ENCODE measurements at regions not wholly inside any gene's neighbourhood (a gene's known extent, or its start where the extent isn't known, plus 50 kb on each side); places are given as distances from the start of the nearest gene placed in this dataset.

GRCh38 chr2:45255563-45255962 is 246.3 kb upstream of the SIX2 start:
- DNase-seq (ENCODE audit: low spot score) = no peak

- DNase-seq (ENCODE audit: low spot score) = no peak
These were observed 244.8 kb upstream of the SIX2 start for GRCh38 chr2:45254025-45254424.

GRCh38 chr2:45253151-45253550 is 243.9 kb upstream of the SIX2 start:
- DNase-seq (ENCODE audit: low spot score) = no peak

- no peak for DNase-seq (ENCODE audit: low spot score)
These were observed 240.9 kb upstream of the SIX2 start for GRCh38 chr2:45250176-45250575.

GRCh38 chr2:45248214-45248613 is 239.0 kb upstream of the SIX2 start:
- no peak for DNase-seq (ENCODE audit: low spot score)

- no peak for DNase-seq (ENCODE audit: low spot score)
These were observed 235.7 kb upstream of the SIX2 start for GRCh38 chr2:45244928-45245327.

- peak; percentile 41 for DNase-seq (ENCODE audit: low spot score)
These were observed 233.0 kb upstream of the SIX2 start for GRCh38 chr2:45242161-45242741.

GRCh38 chr2:45241061-45241561 is 231.9 kb upstream of the SIX2 start:
- DNase-seq (ENCODE audit: low spot score) = no peak

GRCh38 chr2:45237850-45238542 is 228.7 kb upstream of the SIX2 start:
- peak; percentile 91 for DNase-seq (ENCODE audit: low spot score)

GRCh38 chr2:45237128-45237527 is 227.9 kb upstream of the SIX2 start:
- no peak for DNase-seq (ENCODE audit: low spot score)

GRCh38 chr2:45236268-45236667 is 227.0 kb upstream of the SIX2 start:
- no peak for DNase-seq (ENCODE audit: low spot score)

GRCh38 chr2:45233301-45233700 is 224.0 kb upstream of the SIX2 start:
- DNase-seq (ENCODE audit: low spot score) = no peak

- no peak for DNase-seq (ENCODE audit: low spot score)
These were observed 223.6 kb upstream of the SIX2 start for GRCh38 chr2:45232818-45233217.

- DNase-seq (ENCODE audit: low spot score) = no peak
These were observed 220.2 kb upstream of the SIX2 start for GRCh38 chr2:45229411-45229810.

- DNase-seq (ENCODE audit: low spot score) = no peak
These were observed 218.1 kb upstream of the SIX2 start for GRCh38 chr2:45227347-45227746.

- no peak for DNase-seq (ENCODE audit: low spot score)
These were observed 215.7 kb upstream of the SIX2 start for GRCh38 chr2:45224993-45225380.

- no peak for DNase-seq (ENCODE audit: low spot score)
These were observed 215.2 kb upstream of the SIX2 start for GRCh38 chr2:45224321-45224992.

- DNase-seq (ENCODE audit: low spot score) = no peak
These were observed 214.3 kb upstream of the SIX2 start for GRCh38 chr2:45223531-45223930.

- DNase-seq (ENCODE audit: low spot score) = peak; percentile 52
These were observed 211.0 kb upstream of the SIX2 start for GRCh38 chr2:45220227-45220626.

GRCh38 chr2:45218931-45219339 is 209.7 kb upstream of the SIX2 start:
- no peak for DNase-seq (ENCODE audit: low spot score)

GRCh38 chr2:45218297-45218696 is 209.0 kb upstream of the SIX2 start:
- no peak for DNase-seq (ENCODE audit: low spot score)

- DNase-seq (ENCODE audit: low spot score) = no peak
These were observed 206.9 kb upstream of the SIX2 start for GRCh38 chr2:45216118-45216517.

- DNase-seq (ENCODE audit: low spot score) = no peak
These were observed 205.3 kb upstream of the SIX2 start for GRCh38 chr2:45214550-45214949.

Data from H4 (cell line).